Subcutaneous abdominal adipose tissue (tissue), 5 donors: ENCODE measurements at regions not wholly inside any gene's neighbourhood (a gene's known extent, or its start where the extent isn't known, plus 50 kb on each side); places are given as distances from the start of the nearest gene placed in this dataset.

Experiments
- H3K27ac ChIP-seq: one replicate; pipeline ENCODE4 v1.7.0; 2013; ENCODE audit warnings: low read depth, mild to moderate bottlenecking, inconsistent platforms, low read length, moderate library complexity
- H3K27me3 ChIP-seq, 5 donors: one replicate each; pipeline ENCODE4 v1.7.0; 2013; ENCODE audit warnings: low read length in 5 of 5, inconsistent platforms in 1 of 5; ENCODE audit not compliant: control insufficient read depth in 5 of 5, insufficient read depth in 4 of 5
- H3K36me3 ChIP-seq, 5 donors: one replicate each; pipeline ENCODE4 v1.7.0; 2013; ENCODE audit warnings: low read length in 5 of 5; ENCODE audit not compliant: control insufficient read depth in 5 of 5, insufficient read depth in 5 of 5
- H3K4me1 ChIP-seq, 5 donors: one replicate each; pipeline ENCODE4 v1.7.0; 2013; ENCODE audit warnings: low read length in 5 of 5, mild to moderate bottlenecking in 3 of 5, moderate library complexity in 1 of 5; ENCODE audit not compliant: control insufficient read depth in 5 of 5, insufficient read depth in 5 of 5
- H3K4me3 ChIP-seq, 5 donors: one replicate each; pipeline ENCODE4 v1.7.0; 2013; ENCODE audit warnings: low read length in 5 of 5, low read depth in 1 of 5
- H3K9ac ChIP-seq, 5 donors: one replicate each; pipeline ENCODE4 v1.7.0; 2013; ENCODE audit warnings: low read length in 5 of 5, mild to moderate bottlenecking in 4 of 5, moderate library complexity in 3 of 5
- H3K9me3 ChIP-seq, 5 donors: one replicate each; pipeline ENCODE4 v1.7.0; 2013; ENCODE audit warnings: low read length in 5 of 5; ENCODE audit not compliant: control insufficient read depth in 5 of 5
- donor health status: healthy.
- donor health status: healthy.
- donor health status: healthy.
- donor health status: healthy.
- donor health status: healthy.

DNA sequence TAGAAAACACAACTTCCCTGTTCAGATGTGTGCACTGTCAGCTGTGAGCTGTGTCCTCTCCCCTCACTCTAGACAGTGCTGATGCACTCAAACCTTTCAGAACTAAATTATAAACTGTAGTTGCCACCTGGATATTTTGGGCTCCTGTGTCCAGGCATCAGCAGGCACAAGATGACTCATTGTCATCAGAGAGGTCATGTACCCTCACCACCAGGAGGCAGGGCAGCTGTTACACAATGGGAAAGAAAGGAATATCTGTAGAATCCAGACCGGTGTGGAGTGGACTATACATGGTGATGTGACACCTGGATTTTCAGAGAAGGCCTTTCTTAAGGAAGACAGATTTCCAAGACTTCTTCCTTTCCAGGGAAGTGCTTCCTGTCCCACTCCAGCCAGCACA lies 854.4 kb upstream of the AGA start:
- no peak overlapping the region for H3K4me3 ChIP-seq
- H3K4me1 ChIP-seq, result no peaks in the 10 kb centered on the region
- H3K9ac ChIP-seq, result no peak overlapping the region
- H3K9me3 ChIP-seq, result peaks cover 0 to 2% (median 0%) of the 10 kb centered on the region in 5 donors
- no peak overlapping the region for H3K27ac ChIP-seq
- H3K27me3 ChIP-seq, result no peaks in the 10 kb centered on the region
- no peaks in the 10 kb centered on the region for H3K36me3 ChIP-seq

GRCh38 chr4:178306565-178306964 lies 864.3 kb upstream of the AGA start:
- no peaks in the 10 kb centered on the region for H3K4me1 ChIP-seq
- no peak overlapping the region for H3K27ac ChIP-seq
- peak overlapping the region in 1 of 5 donors; percentile 23 for H3K4me3 ChIP-seq
- no peaks in the 10 kb centered on the region for H3K9me3 ChIP-seq
- H3K27me3 ChIP-seq, result no peaks in the 10 kb centered on the region
- no peak overlapping the region for H3K9ac ChIP-seq
- H3K36me3 ChIP-seq, result no peaks in the 10 kb centered on the region

- Histone ChIP-seq H3K9ac (no peak overlapping the region), H3K4me3 (no peak overlapping the region), H3K9me3 (no peaks in the 10 kb centered on the region), H3K27me3 (no peaks in the 10 kb centered on the region), H3K36me3 (no peaks in the 10 kb centered on the region), H3K4me1 (no peaks in the 10 kb centered on the region), H3K27ac (no peak overlapping the region)
Observed at GRCh38 chr4:178309890-178310289, 867.7 kb upstream of the AGA start.

DNA sequence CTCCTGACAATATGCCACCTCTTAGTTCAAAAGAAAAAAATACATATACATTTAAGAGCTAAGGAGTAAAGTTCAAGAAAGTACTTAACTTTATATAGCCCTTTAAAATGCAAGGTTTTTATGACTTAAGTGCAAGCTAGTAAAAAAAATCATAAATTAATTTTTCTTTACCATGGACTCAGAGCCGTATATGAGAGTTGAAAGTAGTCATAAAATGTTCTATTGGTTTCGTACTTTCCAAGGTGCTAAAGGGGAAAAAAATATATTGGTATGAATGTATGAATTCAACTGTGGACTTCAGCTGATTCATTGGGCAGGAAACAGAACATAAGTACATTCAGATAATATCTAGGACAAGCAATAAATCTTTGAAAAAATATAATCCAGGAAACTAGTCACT lies 869.8 kb upstream of the AGA start:
- Histone ChIP-seq H3K4me3 (no peak overlapping the region), H3K27ac (no peak overlapping the region), H3K9ac (no peak overlapping the region), H3K9me3 (no peaks in the 10 kb centered on the region), H3K36me3 (no peaks in the 10 kb centered on the region), H3K27me3 (no peaks in the 10 kb centered on the region), H3K4me1 (no peaks in the 10 kb centered on the region)

DNA sequence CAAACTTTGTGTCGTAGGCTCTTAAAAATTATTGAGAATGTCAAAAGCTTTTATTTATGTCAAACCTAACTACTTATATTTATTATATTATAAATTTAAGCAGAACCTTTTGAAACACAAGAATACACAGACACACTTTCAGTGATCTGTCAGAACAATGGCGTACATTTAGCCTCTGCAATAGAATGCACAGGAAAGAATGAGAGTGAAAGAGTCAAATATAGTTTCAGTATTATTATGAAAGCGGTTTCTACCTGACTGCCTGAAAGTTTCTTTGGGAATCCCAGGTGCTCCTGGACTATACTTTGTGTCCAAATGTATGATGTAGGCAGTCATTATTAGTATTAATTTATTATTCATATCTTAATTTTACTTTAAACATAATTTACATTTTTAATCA lies 872.0 kb upstream of the AGA start:
- Histone ChIP-seq H3K4me3 (no peak overlapping the region), H3K36me3 (no peaks in the 10 kb centered on the region), H3K9me3 (peaks cover 0 to 6% (median 3%) of the 10 kb centered on the region in 5 donors), H3K27me3 (no peaks in the 10 kb centered on the region), H3K4me1 (no peaks in the 10 kb centered on the region), H3K9ac (no peak overlapping the region), H3K27ac (no peak overlapping the region)

GRCh38 chr4:178316211-178316610 lies 874.0 kb upstream of the AGA start:
- Histone ChIP-seq H3K9ac (no peak overlapping the region), H3K4me1 (no peaks in the 10 kb centered on the region), H3K4me3 (no peak overlapping the region), H3K27me3 (no peaks in the 10 kb centered on the region), H3K9me3 (peaks cover 0 to 15% (median 11%) of the 10 kb centered on the region in 5 donors), H3K36me3 (no peaks in the 10 kb centered on the region), H3K27ac (no peak overlapping the region)

DNA sequence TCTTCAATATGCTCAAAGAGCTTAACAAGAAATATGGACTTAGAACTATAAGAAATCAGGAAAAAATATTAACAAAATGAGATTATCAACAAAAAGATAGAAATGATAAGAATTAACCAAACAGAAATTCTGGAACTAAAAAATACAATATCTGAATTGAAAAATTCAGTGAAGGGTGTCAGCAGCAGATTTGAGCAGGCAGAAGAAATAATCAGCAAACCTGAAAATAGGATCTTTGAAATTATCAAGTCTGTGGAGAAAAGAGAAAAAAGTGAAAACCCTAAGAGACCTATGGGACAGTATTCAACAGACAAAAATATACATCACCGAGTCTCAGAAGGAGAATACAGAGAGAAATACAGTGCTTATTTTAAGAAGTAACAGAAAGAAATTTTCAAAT lies 877.8 kb upstream of the AGA start:
- Histone ChIP-seq H3K9me3 (peaks cover 0 to 17% (median 11%) of the 10 kb centered on the region in 5 donors), H3K4me1 (no peaks in the 10 kb centered on the region), H3K9ac (no peak overlapping the region), H3K27ac (no peak overlapping the region), H3K27me3 (no peaks in the 10 kb centered on the region), H3K36me3 (no peaks in the 10 kb centered on the region), H3K4me3 (no peak overlapping the region)

DNA sequence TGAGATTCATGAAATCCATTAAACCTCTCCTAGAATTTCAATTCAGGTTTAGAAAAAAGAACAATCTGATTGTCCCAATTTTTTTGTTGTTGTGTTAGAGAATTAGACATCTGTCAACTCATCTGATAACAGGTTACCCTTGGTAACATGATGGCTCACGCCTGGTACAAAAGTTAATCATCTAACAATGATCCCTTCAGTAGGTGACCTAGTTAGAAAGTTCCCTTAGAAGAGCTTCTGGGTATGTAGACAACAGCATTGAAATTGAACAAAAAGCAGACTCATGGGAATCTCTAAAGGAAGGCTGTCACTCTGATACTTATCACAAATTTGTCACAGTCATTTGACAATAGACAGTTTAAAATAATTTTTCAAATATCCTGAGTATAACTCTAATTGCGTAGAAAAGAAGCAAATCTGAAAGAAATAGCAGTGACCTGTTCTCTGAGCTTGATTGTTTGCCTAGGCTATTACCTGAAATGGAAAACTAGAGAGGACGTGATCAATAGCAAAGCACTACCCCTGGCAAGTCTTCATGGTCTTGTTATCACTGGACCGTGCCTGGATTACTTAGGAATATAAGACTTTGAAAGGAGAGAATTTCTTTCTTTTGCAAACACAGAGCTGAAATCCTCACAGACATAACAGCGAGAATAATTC lies 880.4 kb upstream of the AGA start:
- peaks cover 0 to 6% (median 0%) of the 10 kb centered on the region in 5 donors for H3K4me1 ChIP-seq
- H3K27me3 ChIP-seq, result no peaks in the 10 kb centered on the region
- no peak overlapping the region for H3K27ac ChIP-seq
- no peak overlapping the region for H3K4me3 ChIP-seq
- H3K36me3 ChIP-seq, result no peaks in the 10 kb centered on the region
- H3K9ac ChIP-seq, result no peak overlapping the region
- H3K9me3 ChIP-seq, result peaks cover 0 to 17% (median 11%) of the 10 kb centered on the region in 5 donors

DNA sequence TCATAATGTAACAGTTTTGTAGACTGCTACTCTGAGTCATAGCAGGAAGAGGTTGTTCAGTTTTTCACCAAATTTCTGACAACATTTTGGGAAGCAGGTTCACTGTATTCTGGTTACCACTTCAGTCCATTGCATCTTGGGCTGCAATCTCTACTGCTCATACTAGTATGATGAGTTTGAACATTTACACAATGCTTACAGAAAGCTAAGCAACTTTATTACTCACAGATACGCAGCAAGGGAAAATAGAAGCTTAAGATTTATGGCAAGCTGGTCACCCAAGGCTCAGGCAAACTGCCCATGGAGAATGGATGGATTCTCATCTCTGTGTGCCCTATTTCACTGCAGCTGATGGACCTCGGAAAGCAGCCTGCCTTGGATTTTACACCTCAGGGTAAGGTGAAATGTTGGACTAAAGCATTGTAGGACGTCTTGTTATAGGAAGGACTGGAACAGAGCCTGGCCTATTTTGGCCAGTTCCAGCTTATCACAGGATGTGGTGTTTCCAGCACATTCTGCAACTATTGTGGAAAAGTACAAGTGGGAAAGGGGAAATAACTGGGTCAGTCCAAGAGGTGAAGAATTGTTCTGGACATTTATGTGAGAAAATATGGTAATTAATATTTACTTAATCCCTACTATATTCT lies 887.1 kb upstream of the AGA start:
- no peak overlapping the region for H3K27ac ChIP-seq
- H3K27me3 ChIP-seq, result no peaks in the 10 kb centered on the region

GRCh38 chr4:178333355-178333754 lies 891.1 kb upstream of the AGA start:
- no peak overlapping the region for H3K9ac ChIP-seq
- H3K4me3 ChIP-seq, result no peak overlapping the region
- H3K36me3 ChIP-seq, result no peaks in the 10 kb centered on the region
- H3K27ac ChIP-seq, result no peak overlapping the region
- no peaks in the 10 kb centered on the region for H3K4me1 ChIP-seq
- H3K9me3 ChIP-seq, result no peaks in the 10 kb centered on the region
- H3K27me3 ChIP-seq, result no peaks in the 10 kb centered on the region

More for the DNA sequence above, 887.1 kb upstream of the AGA start:
- Histone ChIP-seq H3K4me3 (no peak overlapping the region), H3K36me3 (no peaks in the 10 kb centered on the region), H3K4me1 (peaks cover 0 to 6% (median 0%) of the 10 kb centered on the region in 5 donors), H3K9me3 (no peaks in the 10 kb centered on the region), H3K9ac (no peak overlapping the region)
